GM23248 (cell line): ENCODE measurements at regions not wholly inside any gene's neighbourhood (a gene's known extent, or its start where the extent isn't known, plus 50 kb on each side); places are given as distances from the start of the nearest gene placed in this dataset.

Experiments
- DNase-seq: peaks from one replicate; pipeline ENCODE4 v3.0.0-alpha.2; 2015
- H2AFZ ChIP-seq: fragments of 200-600 bp; sonication (generic); 2 replicates; pipeline ENCODE4 v1.6.1; 2016; ENCODE audit warnings: antibody characterized with exemption
- H3F3A ChIP-seq: fragments of 200-600 bp; sonication (generic); 2 replicates; pipeline ENCODE4 v1.6.1; 2016; ENCODE audit warnings: mild to moderate bottlenecking, antibody characterized with exemption, mixed run types; ENCODE audit not compliant: insufficient read depth
- H3K27ac ChIP-seq: fragments of 200-600 bp; sonication (generic); 2 replicates; pipeline ENCODE4 v1.5.1; 2016; ENCODE audit warnings: mild to moderate bottlenecking
- H3K27me3 ChIP-seq: fragments of 200-600 bp; sonication (generic); replicated peaks from 2 replicates; pipeline ENCODE4 v1.6.1; 2016; ENCODE audit warnings: mild to moderate bottlenecking; ENCODE audit not compliant: insufficient read depth
- H3K36me3 ChIP-seq: fragments of 200-600 bp; sonication (generic); 2 replicates; pipeline ENCODE4 v1.6.1; 2016; ENCODE audit warnings: low read depth, mild to moderate bottlenecking
- H3K4me1 ChIP-seq: fragments of 200-600 bp; sonication (generic); 2 replicates; pipeline ENCODE4 v1.6.1; 2016; ENCODE audit warnings: mild to moderate bottlenecking; ENCODE audit not compliant: insufficient read depth
- H3K4me2 ChIP-seq: fragments of 200-600 bp; sonication (generic); one replicate; pipeline ENCODE4 v1.6.1; 2016; ENCODE audit warnings: mild to moderate bottlenecking; ENCODE audit not compliant: unreplicated experiment
- H3K4me3 ChIP-seq: fragments of 200-600 bp; sonication (generic); 2 replicates; pipeline ENCODE4 v1.5.1; 2016; ENCODE audit warnings: mild to moderate bottlenecking
- H3K79me2 ChIP-seq: fragments of 200-600 bp; sonication (generic); 2 replicates; pipeline ENCODE4 v1.6.1; 2016; ENCODE audit warnings: mild to moderate bottlenecking; ENCODE audit not compliant: insufficient read depth
- H3K9ac ChIP-seq: fragments of 200-600 bp; sonication (generic); 2 replicates; pipeline ENCODE4 v1.6.1; 2016; ENCODE audit warnings: mild to moderate bottlenecking
- H3K9me2 ChIP-seq: fragments of 200-600 bp; sonication (generic); 2 replicates; pipeline ENCODE4 v1.6.1; 2016; ENCODE audit warnings: mixed run types, mild to moderate bottlenecking, moderate library complexity; ENCODE audit not compliant: insufficient read depth
- H3K9me3 ChIP-seq: fragments of 200-600 bp; sonication (generic); one replicate; pipeline ENCODE4 v1.6.1; 2017; ENCODE audit warnings: low read depth
- H4K20me1 ChIP-seq: fragments of 200-600 bp; sonication (generic); 2 replicates; pipeline ENCODE4 v1.6.0; 2016; ENCODE audit not compliant: insufficient read depth
- EZH2 ChIP-seq: fragments of 200-600 bp; sonication (generic); IDR thresholded peaks from 2 replicates; pipeline ENCODE4 v1.6.1; 2018; ENCODE audit warnings: antibody characterized with exemption, mild to moderate bottlenecking; ENCODE audit not compliant: insufficient read depth, poor library complexity, severe bottlenecking
- EZH2phosphoT487 ChIP-seq: fragments of 200-600 bp; sonication (generic); IDR thresholded peaks from 2 replicates; pipeline ENCODE4 v1.6.1; 2018; ENCODE audit warnings: antibody characterized with exemption, moderate library complexity, mild to moderate bottlenecking, low read depth; ENCODE audit not compliant: insufficient read depth
- WGBS, 2 experiments: methylation state at CpG; one replicate each; pipeline ENCODE4 v1.1.6; 2015 to 2017; ENCODE audit warnings: low lambda C conversion rate in 2 of 2, low coverage in 1 of 2; ENCODE audit errors: missing lambda C conversion rate in 2 of 2; 5-methylcytosine and 5-hydroxymethylcytosine counted together
- in situ Hi-C: fragments of 300-500 bp; cut with MboI; formaldehyde crosslinking; loops from 2 replicates; pipeline ENCODE4 v1.15.0; 2020

DNA sequence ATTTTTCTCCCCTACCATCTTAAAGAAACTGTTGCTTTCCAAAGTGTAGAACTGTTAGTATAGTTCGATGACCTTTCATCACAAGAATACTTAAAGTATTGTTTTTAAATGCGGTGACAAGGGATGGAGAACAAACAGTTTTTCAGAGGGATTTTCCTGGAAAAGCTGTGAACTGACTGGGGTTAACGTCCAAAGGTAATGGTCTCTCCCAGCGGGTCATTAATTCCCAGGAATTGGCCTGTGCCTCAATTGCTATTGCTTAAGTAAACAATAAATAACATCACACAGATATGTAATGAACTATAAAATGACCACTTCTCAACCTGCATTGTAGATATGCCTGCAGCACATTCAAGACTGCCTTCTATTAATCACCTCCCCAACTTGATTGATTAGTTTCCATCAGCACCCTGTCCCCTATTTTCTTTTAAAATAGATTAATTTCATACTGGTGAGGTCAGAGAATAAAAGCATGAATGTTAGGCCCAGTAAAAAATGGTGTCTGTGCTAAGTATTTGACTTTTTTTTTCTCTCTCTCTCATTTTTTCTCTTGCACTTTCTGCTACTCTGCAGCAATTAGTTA, 268.2 kb downstream of the SAMD5 start:
- DNase-seq = no peak
- H3K9me2 ChIP-seq = no peaks in the 10 kb centered on the region
- H3K4me1 ChIP-seq = no peaks in the 10 kb centered on the region
- H3K4me2 ChIP-seq = no peak overlapping the region
- no peaks in the 10 kb centered on the region for H3K27me3 ChIP-seq
- TF ChIP-seq EZH2 (no peak), EZH2phosphoT487 (no peak)
- H3K9ac ChIP-seq = no peak overlapping the region
- no peak overlapping the region for H2AFZ ChIP-seq
- no peaks in the 10 kb centered on the region for H4K20me1 ChIP-seq
- no peak overlapping the region for H3K4me3 ChIP-seq
- no peaks in the 10 kb centered on the region for H3K79me2 ChIP-seq
- H3K36me3 ChIP-seq = no peaks in the 10 kb centered on the region
- H3K27ac ChIP-seq = no peak overlapping the region
- WGBS, 2 experiments = 26 to 38% methylated on average over 4 of the region's 4 CpGs
- H3F3A ChIP-seq = no peaks in the 10 kb centered on the region
- no peaks in the 10 kb centered on the region for H3K9me3 ChIP-seq
- in situ Hi-C loops = no loop called here

DNA sequence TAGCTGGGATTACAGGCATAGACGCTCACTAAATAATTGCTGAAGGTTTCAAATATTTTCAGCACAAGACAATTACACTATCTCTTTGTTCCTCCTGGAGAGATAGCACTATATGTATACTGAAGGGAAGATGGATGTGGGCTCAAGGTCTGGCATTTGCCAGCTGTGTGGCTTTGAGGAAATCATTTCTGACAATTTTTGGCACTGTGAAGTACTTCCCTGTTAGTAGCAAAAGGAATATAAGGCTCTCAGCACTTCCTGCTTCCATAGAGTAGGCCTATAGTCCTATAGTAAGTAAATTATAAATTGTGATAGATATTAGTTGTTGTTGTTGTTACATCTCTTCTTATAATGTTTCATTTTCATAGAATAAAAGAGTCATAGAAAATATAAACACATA, 271.1 kb downstream of the SAMD5 start:
- WGBS, 2 experiments = 8 to 13% methylated on average over 1 of the region's 1 CpG
- no peaks in the 10 kb centered on the region for H3K9me2 ChIP-seq
- H3K9me3 ChIP-seq = no peaks in the 10 kb centered on the region
- H2AFZ ChIP-seq = no peak overlapping the region
- H3K4me1 ChIP-seq = no peaks in the 10 kb centered on the region
- in situ Hi-C loops = no loop called here
- no peaks in the 10 kb centered on the region for H3K79me2 ChIP-seq
- H3K4me2 ChIP-seq = no peak overlapping the region
- no peak overlapping the region for H3K4me3 ChIP-seq
- TF ChIP-seq EZH2phosphoT487 (no peak), EZH2 (no peak)
- no peaks in the 10 kb centered on the region for H4K20me1 ChIP-seq
- no peaks in the 10 kb centered on the region for H3F3A ChIP-seq
- no peak for DNase-seq
- no peaks in the 10 kb centered on the region for H3K36me3 ChIP-seq
- H3K9ac ChIP-seq = no peak overlapping the region
- H3K27me3 ChIP-seq = no peaks in the 10 kb centered on the region
- no peak overlapping the region for H3K27ac ChIP-seq

DNA sequence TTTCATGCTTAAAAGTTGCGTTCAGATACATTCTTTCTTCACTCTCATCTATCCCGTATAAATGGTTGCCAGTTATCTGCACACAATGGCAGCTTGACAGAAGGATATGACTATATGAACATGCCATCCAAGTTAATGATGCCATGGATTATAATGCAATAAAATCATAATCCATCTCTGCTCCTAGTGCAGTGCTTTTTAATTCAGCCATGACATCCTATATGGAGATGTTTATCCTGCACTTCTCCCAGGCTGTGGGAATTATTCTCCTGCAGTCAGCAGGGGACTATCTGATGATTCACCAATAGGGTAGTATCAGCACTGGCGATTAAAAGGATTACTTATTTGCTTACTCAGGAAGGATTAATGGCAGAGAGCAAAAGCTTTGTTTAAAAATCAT, 273.8 kb downstream of the SAMD5 start:
- no peak overlapping the region for H2AFZ ChIP-seq

DNA sequence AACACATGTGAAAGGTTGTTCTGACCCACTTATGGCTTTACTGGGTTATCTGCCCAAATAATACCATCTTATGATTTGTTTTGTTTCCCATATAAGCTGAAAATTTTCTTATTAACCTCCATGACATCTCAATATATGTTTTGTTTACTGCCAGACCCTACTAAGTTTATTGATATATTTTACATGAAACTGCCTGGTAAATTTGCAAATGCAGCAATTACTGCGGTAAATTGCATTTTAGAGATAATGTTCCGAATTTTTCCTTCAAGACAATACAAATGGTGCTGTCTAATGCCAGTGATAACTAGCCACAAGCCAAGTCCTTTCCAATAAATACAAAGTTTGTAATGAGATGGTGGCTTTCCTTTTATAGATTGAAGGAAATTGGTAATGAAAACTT, 275.9 kb downstream of the SAMD5 start:
- no peak for DNase-seq
- no peak overlapping the region for H2AFZ ChIP-seq
- no peak overlapping the region for H3K27ac ChIP-seq
- no peaks in the 10 kb centered on the region for H3K27me3 ChIP-seq
- no peak overlapping the region for H3K4me3 ChIP-seq
- no peak overlapping the region for H3K4me2 ChIP-seq
- H3K79me2 ChIP-seq = no peaks in the 10 kb centered on the region
- H3K9me3 ChIP-seq = no peaks in the 10 kb centered on the region
- in situ Hi-C loops = no loop called here
- no peaks in the 10 kb centered on the region for H3K36me3 ChIP-seq
- H3K9me2 ChIP-seq = no peaks in the 10 kb centered on the region
- TF ChIP-seq EZH2 (no peak), EZH2phosphoT487 (no peak)
- no peaks in the 10 kb centered on the region for H4K20me1 ChIP-seq
- H3K4me1 ChIP-seq = no peaks in the 10 kb centered on the region
- no peak overlapping the region for H3K9ac ChIP-seq
- 20 to 27% methylated on average over 2 of the region's 2 CpGs for WGBS, 2 experiments
- no peaks in the 10 kb centered on the region for H3F3A ChIP-seq

More for the DNA sequence above, 273.8 kb downstream of the SAMD5 start:
- no peaks in the 10 kb centered on the region for H3K4me1 ChIP-seq
- no peaks in the 10 kb centered on the region for H4K20me1 ChIP-seq
- no peak overlapping the region for H3K4me3 ChIP-seq
- H3K9me3 ChIP-seq = no peaks in the 10 kb centered on the region
- H3K79me2 ChIP-seq = no peaks in the 10 kb centered on the region
- no peaks in the 10 kb centered on the region for H3K36me3 ChIP-seq
- TF ChIP-seq EZH2 = no peak
- TF ChIP-seq EZH2phosphoT487 = no peak
- H3K9ac ChIP-seq = no peak overlapping the region
- no peak for DNase-seq
- in situ Hi-C loops = no loop called here
- WGBS, 2 experiments = 6 to 7% methylated on average over 3 of the region's 3 CpGs
- H3K27ac ChIP-seq = no peak overlapping the region
- H3K9me2 ChIP-seq = no peaks in the 10 kb centered on the region
- H3K4me2 ChIP-seq = no peak overlapping the region
- H3F3A ChIP-seq = no peaks in the 10 kb centered on the region
- no peaks in the 10 kb centered on the region for H3K27me3 ChIP-seq

DNA sequence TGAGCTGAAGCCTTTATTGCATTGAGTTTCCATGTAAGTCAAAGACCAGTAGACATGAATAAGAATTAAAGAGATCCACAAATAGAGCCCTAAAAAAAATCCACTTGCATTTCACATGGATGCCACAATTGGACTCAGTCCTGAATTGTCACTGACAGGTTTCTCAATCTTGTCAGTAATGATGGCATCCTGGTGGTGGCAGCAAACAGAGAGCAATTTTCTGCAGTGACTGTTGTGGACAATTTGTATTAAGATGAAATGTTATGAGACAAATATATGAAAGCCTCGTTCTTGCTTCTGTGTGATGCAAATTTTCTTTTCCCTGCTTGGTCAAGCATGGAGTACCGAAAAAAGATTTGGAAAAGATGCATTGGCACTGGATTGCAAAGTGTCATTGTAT, 278.9 kb downstream of the SAMD5 start:
- Histone ChIP-seq H3K9me2 (no peaks in the 10 kb centered on the region), H3K27me3 (no peaks in the 10 kb centered on the region), H3K4me2 (no peak overlapping the region), H3F3A (no peaks in the 10 kb centered on the region), H3K9me3 (no peaks in the 10 kb centered on the region), H3K36me3 (no peaks in the 10 kb centered on the region), H3K27ac (no peak overlapping the region), H3K9ac (no peak overlapping the region), H3K4me1 (no peaks in the 10 kb centered on the region), H4K20me1 (no peaks in the 10 kb centered on the region), H3K79me2 (no peaks in the 10 kb centered on the region), H3K4me3 (no peak overlapping the region), H2AFZ (no peak overlapping the region)
- in situ Hi-C loops = no loop called here
- 17 to 18% methylated on average over 2 of the region's 2 CpGs for WGBS, 2 experiments
- no peak for TF ChIP-seq EZH2phosphoT487
- no peak for TF ChIP-seq EZH2
- no peak for DNase-seq
